GM19238 (cell line): ENCODE measurements at regions not wholly inside any gene's neighbourhood (a gene's known extent, or its start where the extent isn't known, plus 50 kb on each side); places are given as distances from the start of the nearest gene placed in this dataset.
"Not testable (repeated sequence)": the region's sequence is repeated elsewhere in the genome, so short reads cannot be mapped to it uniquely, and the experiment has no call there.

Experiments
- DNase-seq: peaks from one replicate; pipeline ENCODE4 v3.0.0; 2011; ENCODE audit warnings: low spot score; ENCODE audit not compliant: insufficient read length

- not testable (repeated sequence) for DNase-seq
Observed at GRCh38 chr1:224029286-224030025, 84.5 kb upstream of the FBXO28 start.

GRCh38 chr1:224028802-224029201 lies 85.1 kb upstream of the FBXO28 start:
- DNase-seq: not testable (repeated sequence)

- DNase-seq: not testable (repeated sequence)
Observed at GRCh38 chr1:224023122-224023521, 90.8 kb upstream of the FBXO28 start.

GRCh38 chr1:224022249-224022970 lies 91.5 kb upstream of the FBXO28 start:
- DNase-seq: not testable (repeated sequence)

GRCh38 chr1:224019866-224020265 lies 94.0 kb upstream of the FBXO28 start:
- DNase-seq: not testable (repeated sequence)

- not testable (repeated sequence) for DNase-seq
Observed at GRCh38 chr1:224015782-224016181, 98.1 kb upstream of the FBXO28 start.

- no peak for DNase-seq
Observed at GRCh38 chr1:224014330-224014649, 99.6 kb upstream of the FBXO28 start.

- DNase-seq: not testable (repeated sequence)
Observed at GRCh38 chr1:224013626-224014329, 100.1 kb upstream of the FBXO28 start.

GRCh38 chr1:224012807-224013434 lies 101.0 kb upstream of the FBXO28 start:
- DNase-seq: not testable (repeated sequence)

- not testable (repeated sequence) for DNase-seq
Observed at GRCh38 chr1:224012162-224012561, 101.7 kb upstream of the FBXO28 start.

- not testable (repeated sequence) for DNase-seq
Observed at GRCh38 chr1:224011751-224012150, 102.2 kb upstream of the FBXO28 start.

- DNase-seq: not testable (repeated sequence)
Observed at GRCh38 chr1:224011153-224011552, 102.8 kb upstream of the FBXO28 start.

- not testable (repeated sequence) for DNase-seq
Observed at GRCh38 chr1:224005973-224006372, 107.9 kb upstream of the FBXO28 start.

- not testable (repeated sequence) for DNase-seq
Observed at GRCh38 chr1:224004552-224005315, 109.2 kb upstream of the FBXO28 start.

- DNase-seq: not testable (repeated sequence)
Observed at GRCh38 chr1:224003896-224004295, 110.0 kb upstream of the FBXO28 start.

- not testable (repeated sequence) for DNase-seq
Observed at GRCh38 chr1:224001757-224002156, 112.2 kb upstream of the FBXO28 start.

GRCh38 chr1:223999761-224000160 lies 114.2 kb upstream of the FBXO28 start:
- not testable (repeated sequence) for DNase-seq

GRCh38 chr1:223998676-223999455 lies 115.0 kb upstream of the FBXO28 start:
- not testable (repeated sequence) for DNase-seq

- DNase-seq: not testable (repeated sequence)
Observed at GRCh38 chr1:223996376-223996775, 117.5 kb upstream of the FBXO28 start.
